B cell (primary cell): ENCODE measurements at regions not wholly inside any gene's neighbourhood (a gene's known extent, or its start where the extent isn't known, plus 50 kb on each side); places are given as distances from the start of the nearest gene placed in this dataset.

ENCODE experiments used
- ATAC-seq: fragments of 200-7000 bp; cut with Tn5 transposase; one replicate; pipeline ENCODE4 v1.10.0; 2021; ENCODE audit warnings: low read depth, mild to moderate bottlenecking, moderate number of reproducible peaks, moderate library complexity
- CTCF ChIA-PET: fragments of 350-600 bp; sonication (Branson Sonifier 250); formaldehyde crosslinking; loops from one replicate; lab custom pipeline; 2021; ENCODE audit warnings: antibody characterized with exemption, inconsistent platforms; lab: Charles Lee
- POLR2A ChIA-PET: fragments of 350-600 bp; sonication (Branson Sonifier 250); formaldehyde crosslinking; loops from one replicate; lab custom pipeline; 2021; ENCODE audit warnings: antibody characterized with exemption; lab: Charles Lee
- DNase-seq: peaks from one replicate; pipeline ENCODE4 v3.0.0; 2013
- H2AFZ ChIP-seq: 2 replicates; pipeline ENCODE4 v1.6.1; 2012; ENCODE audit warnings: mild to moderate bottlenecking, low read depth, low read length; ENCODE audit not compliant: insufficient read depth, poor library complexity, severe bottlenecking
- H3K27ac ChIP-seq, 2 donors: 1 replicate in 1 of 2; 2 replicates in 1 of 2; pipeline ENCODE4 v1.5.1; 2012 to 2013; ENCODE audit warnings: low read length in 2 of 2, mild to moderate bottlenecking in 2 of 2, moderate library complexity in 1 of 2
- H3K27me3 ChIP-seq, 4 experiments: fragments of 200-600 bp in 1 of 4; sonication (generic) in 1 of 4; replicated peaks in 1 of 4; 1 replicate in 2 of 4; 2 replicates in 2 of 4; pipeline versions ENCODE4 v1.6.1 to v1.7.0; 2013 to 2016; ENCODE audit warnings: low read length in 3 of 4, mild to moderate bottlenecking in 2 of 4, mixed read lengths in 1 of 4, moderate library complexity in 1 of 4; ENCODE audit not compliant: insufficient read depth in 4 of 4, control insufficient read depth in 3 of 4; ENCODE audit errors: control extremely low read depth in 1 of 4
- H3K36me3 ChIP-seq, 2 experiments: replicated peaks in 1 of 2; 1 replicate in 1 of 2; 2 replicates in 1 of 2; pipeline versions ENCODE4 v1.6.1 to v1.7.1; 2013; ENCODE audit warnings: low read length in 1 of 2; ENCODE audit not compliant: insufficient read depth in 2 of 2, control insufficient read depth in 1 of 2; ENCODE audit errors: control extremely low read depth in 1 of 2, extremely low read depth in 1 of 2
- H3K4me1 ChIP-seq, 2 donors: fragments of 200-600 bp in 1 of 2; sonication (generic) in 1 of 2; 1 replicate in 1 of 2; 2 replicates in 1 of 2; pipeline versions ENCODE4 v1.5.1 to v1.6.1; 2013 to 2017; ENCODE audit warnings: low read length in 2 of 2; ENCODE audit not compliant: control insufficient read depth in 2 of 2, insufficient read depth in 2 of 2
- H3K4me2 ChIP-seq: replicated peaks from 2 replicates; pipeline ENCODE3; 2012; ENCODE audit warnings: mild to moderate bottlenecking, low read depth, low read length; ENCODE audit not compliant: poor library complexity, severe bottlenecking
- H3K4me3 ChIP-seq, 5 experiments: fragments of 200-600 bp in 1 of 5; sonication (generic) in 1 of 5; 1 replicate in 3 of 5; 2 replicates in 2 of 5; pipeline versions ENCODE4 v1.5.1 to v1.7.0; 2011 to 2016; ENCODE audit warnings: low read length in 4 of 5, mild to moderate bottlenecking in 4 of 5, low read depth in 2 of 5, control low read depth in 1 of 5, moderate library complexity in 1 of 5; ENCODE audit not compliant: insufficient read depth in 1 of 5; ENCODE audit errors: control extremely low read depth in 1 of 5, extremely low read depth in 1 of 5
- H3K79me2 ChIP-seq: fragments of 200-600 bp; sonication (generic); one replicate; pipeline ENCODE4 v1.6.0; 2016; ENCODE audit warnings: low read length; ENCODE audit not compliant: control insufficient read depth, insufficient read depth
- H3K9ac ChIP-seq: fragments of 200-600 bp; sonication (generic); 2 replicates; pipeline ENCODE4 v1.6.1; 2017; ENCODE audit warnings: mild to moderate bottlenecking, low read length, moderate library complexity
- H3K9me3 ChIP-seq, 3 donors: one replicate each; pipeline versions ENCODE4 v1.6.1 to v1.7.1; 2013; ENCODE audit warnings: low read length in 2 of 3; ENCODE audit not compliant: control insufficient read depth in 2 of 3, insufficient read depth in 1 of 3; ENCODE audit errors: control extremely low read depth in 1 of 3
- H4K20me1 ChIP-seq: 2 replicates; pipeline ENCODE4 v1.6.0; 2012; ENCODE audit warnings: mild to moderate bottlenecking, low read length; ENCODE audit not compliant: insufficient read depth, control insufficient read depth, poor library complexity, severe bottlenecking
- H3K27ac Mint-ChIP-seq: one replicate; pipeline ENCODE4 v1.8.0; 2021; ENCODE audit warnings: mixed read lengths
- H3K27me3 Mint-ChIP-seq: one replicate; pipeline ENCODE4 v1.8.0; 2021; ENCODE audit warnings: mixed read lengths
- H3K4me1 Mint-ChIP-seq: one replicate; pipeline ENCODE4 v1.8.0; 2021; ENCODE audit warnings: mixed read lengths
- H3K4me3 Mint-ChIP-seq: one replicate; pipeline ENCODE4 v1.8.0; 2021; ENCODE audit warnings: mixed read lengths
- H3K9me3 Mint-ChIP-seq: one replicate; pipeline ENCODE4 v1.8.0; 2022; ENCODE audit warnings: mixed read lengths; ENCODE audit not compliant: insufficient read depth
- EZH2 ChIP-seq: IDR thresholded peaks from 2 replicates; pipeline ENCODE4 v1.6.1; 2012; ENCODE audit warnings: borderline replicate concordance, low read depth, mild to moderate bottlenecking, moderate library complexity, low read length; ENCODE audit not compliant: insufficient read depth, poor library complexity, severe bottlenecking
- WGBS: methylation state at CpG from one replicate; pipeline ENCODE4 v1.1.5; 2013; ENCODE audit warnings: missing lambda C conversion rate; ENCODE audit not compliant: insufficient coverage; 5-methylcytosine and 5-hydroxymethylcytosine counted together
- intact Hi-C: fragments of 100-400 bp; cut with micrococcal nuclease; formaldehyde crosslinking; loops from one replicate; pipeline ENCODE4 v1.10.0; 2022
- TF ChIP-seq, protein P1 (sequence below): fragments of 200-600 bp; IDR thresholded peaks from one replicate; pipeline ENCODE4 v1.8.0; 2022; ENCODE audit warnings: antibody characterized with exemption, mild to moderate bottlenecking

DNA sequence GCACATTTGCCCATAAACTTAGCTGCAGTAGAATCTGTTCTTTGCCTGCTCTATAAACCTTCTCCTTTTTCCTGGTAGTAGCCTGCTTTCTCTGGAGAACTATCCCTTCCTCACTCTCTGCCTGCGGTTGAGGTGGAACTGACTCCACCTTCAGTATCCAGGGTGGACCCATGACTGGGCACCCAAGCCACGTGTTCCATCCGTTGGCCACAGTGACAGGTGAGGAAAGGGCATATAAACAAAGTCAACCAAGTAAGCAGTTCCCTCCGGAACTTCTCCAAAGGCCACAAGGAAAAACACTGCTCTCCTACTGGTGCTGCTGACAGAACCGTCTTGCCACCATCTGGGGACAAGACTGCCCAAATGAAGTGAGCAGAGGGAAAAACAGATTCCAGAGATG, 218.8 kb downstream of the TFAP2A start:
- no peaks in the 10 kb centered on the region for H3K4me1 Mint-ChIP-seq
- Histone ChIP-seq H3K36me3 (no peaks in the 10 kb centered on the region), H3K4me2 (no peak overlapping the region), H3K9ac (no peak overlapping the region), H3K9me3 (no peaks in the 10 kb centered on the region), H3K27ac (no peak overlapping the region), H3K79me2 (no peaks in the 10 kb centered on the region), H3K4me1 (no peaks in the 10 kb centered on the region), H3K27me3 (no peaks in the 10 kb centered on the region), H3K4me3 (no peak overlapping the region), H4K20me1 (no peaks in the 10 kb centered on the region), H2AFZ (no peak overlapping the region)
- no peaks in the 10 kb centered on the region for H3K27me3 Mint-ChIP-seq
- POLR2A ChIA-PET = no interaction called here
- no peak for TF ChIP-seq EZH2
- TF ChIP-seq, protein P1, sequence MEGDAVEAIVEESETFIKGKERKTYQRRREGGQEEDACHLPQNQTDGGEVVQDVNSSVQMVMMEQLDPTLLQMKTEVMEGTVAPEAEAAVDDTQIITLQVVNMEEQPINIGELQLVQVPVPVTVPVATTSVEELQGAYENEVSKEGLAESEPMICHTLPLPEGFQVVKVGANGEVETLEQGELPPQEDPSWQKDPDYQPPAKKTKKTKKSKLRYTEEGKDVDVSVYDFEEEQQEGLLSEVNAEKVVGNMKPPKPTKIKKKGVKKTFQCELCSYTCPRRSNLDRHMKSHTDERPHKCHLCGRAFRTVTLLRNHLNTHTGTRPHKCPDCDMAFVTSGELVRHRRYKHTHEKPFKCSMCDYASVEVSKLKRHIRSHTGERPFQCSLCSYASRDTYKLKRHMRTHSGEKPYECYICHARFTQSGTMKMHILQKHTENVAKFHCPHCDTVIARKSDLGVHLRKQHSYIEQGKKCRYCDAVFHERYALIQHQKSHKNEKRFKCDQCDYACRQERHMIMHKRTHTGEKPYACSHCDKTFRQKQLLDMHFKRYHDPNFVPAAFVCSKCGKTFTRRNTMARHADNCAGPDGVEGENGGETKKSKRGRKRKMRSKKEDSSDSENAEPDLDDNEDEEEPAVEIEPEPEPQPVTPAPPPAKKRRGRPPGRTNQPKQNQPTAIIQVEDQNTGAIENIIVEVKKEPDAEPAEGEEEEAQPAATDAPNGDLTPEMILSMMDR = no peak
- intact Hi-C loops = no loop called here
- no peak overlapping the region for H3K4me3 Mint-ChIP-seq
- ATAC-seq (no peak), DNase-seq (no peak)
- WGBS = 89% methylated on average over 5 of the region's 5 CpGs
- no peak overlapping the region for H3K27ac Mint-ChIP-seq
- CTCF ChIA-PET = no interaction called here
- H3K9me3 Mint-ChIP-seq = no peaks in the 10 kb centered on the region

DNA sequence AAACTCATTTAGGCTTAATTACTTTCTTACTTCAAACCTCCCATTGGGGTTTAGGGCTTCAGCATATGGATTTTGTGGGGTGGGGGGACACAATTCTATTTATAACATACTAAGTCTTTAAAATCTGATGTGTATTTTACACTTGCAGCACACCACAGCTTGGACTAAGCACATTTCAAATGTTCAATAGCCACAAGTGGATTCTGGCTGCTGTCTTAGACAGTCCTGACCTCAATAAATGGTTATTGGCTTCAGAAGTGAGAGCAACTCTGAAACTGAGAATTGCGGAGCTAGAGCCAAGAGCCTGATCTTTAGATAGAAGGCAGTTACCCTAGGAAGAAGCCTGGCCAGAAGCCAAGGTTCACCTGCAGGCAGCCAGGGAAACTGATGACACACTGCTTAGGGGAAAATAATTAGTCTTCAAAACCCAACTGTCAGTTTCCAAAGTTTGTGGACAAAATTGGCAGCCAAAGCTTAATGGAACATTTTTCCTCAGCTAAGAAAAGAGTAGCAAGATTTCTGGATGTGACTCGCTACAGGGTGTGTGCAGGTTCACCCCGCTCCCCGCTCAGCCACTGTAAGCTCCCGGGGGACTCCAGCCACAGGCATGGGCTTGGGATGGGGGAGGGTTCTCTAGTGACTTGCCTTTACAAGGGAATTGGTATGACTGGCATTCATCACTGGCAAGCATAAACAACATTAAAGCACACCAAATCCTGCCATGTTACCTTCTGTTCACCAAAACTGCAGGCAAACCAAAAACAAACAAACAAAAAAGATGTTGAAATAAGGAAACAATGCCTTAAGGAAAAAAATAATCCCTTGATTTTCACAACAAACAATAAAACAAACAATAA, 219.8 kb downstream of the TFAP2A start:
- no peak overlapping the region for H2AFZ ChIP-seq
- no peaks in the 10 kb centered on the region for H3K4me1 ChIP-seq
- no peak overlapping the region for H3K4me3 ChIP-seq
- ChIA-PET CTCF (no interaction called here), POLR2A (no interaction called here)
- H3K27me3 ChIP-seq = no peaks in the 10 kb centered on the region
- TF ChIP-seq EZH2 = no peak
- TF ChIP-seq, protein P1 = no peak
- Mint-ChIP-seq H3K9me3 (no peaks in the 10 kb centered on the region), H3K27ac (no peak overlapping the region), H3K27me3 (no peaks in the 10 kb centered on the region), H3K4me1 (no peaks in the 10 kb centered on the region), H3K4me3 (no peak overlapping the region)
- no peaks in the 10 kb centered on the region for H3K36me3 ChIP-seq
- intact Hi-C loops = no loop called here
- no peaks in the 10 kb centered on the region for H3K9me3 ChIP-seq
- H3K79me2 ChIP-seq = no peaks in the 10 kb centered on the region
- 90% methylated on average over 4 of the region's 5 CpGs for WGBS
- no peak overlapping the region for H3K27ac ChIP-seq
- no peak for DNase-seq
- no peak overlapping the region for H3K4me2 ChIP-seq
- H4K20me1 ChIP-seq = no peaks in the 10 kb centered on the region
- ATAC-seq = no peak
- no peak overlapping the region for H3K9ac ChIP-seq
